Mesenchymal stem cell (in vitro differentiated cells and primary cell): ENCODE measurements at regions not wholly inside any gene's neighbourhood (a gene's known extent, or its start where the extent isn't known, plus 50 kb on each side); places are given as distances from the start of the nearest gene placed in this dataset.
"Not testable (repeated sequence)": the region's sequence is repeated elsewhere in the genome, so short reads cannot be mapped to it uniquely, and the experiment has no call there.

Experiments
- DNase-seq: peaks from one replicate; pipeline ENCODE4 v3.0.0-alpha.2; 2013
- H2AFZ ChIP-seq: one replicate; pipeline ENCODE4 v1.6.1; 2013; ENCODE audit warnings: low read depth, mild to moderate bottlenecking, control low read depth, inconsistent platforms, low read length, moderate library complexity
- H2AK5ac ChIP-seq: 2 replicates; pipeline ENCODE4 v1.6.1; 2013; ENCODE audit warnings: low read length, moderate library complexity, mild to moderate bottlenecking, inconsistent platforms; ENCODE audit not compliant: severe bottlenecking
- H2BK120ac ChIP-seq: one replicate; pipeline ENCODE4 v1.6.1; 2013; ENCODE audit warnings: low read depth, mild to moderate bottlenecking, inconsistent platforms, low read length, moderate library complexity
- H2BK12ac ChIP-seq, 2 experiments: one replicate each; pipeline ENCODE4 v1.6.1; 2013; ENCODE audit warnings: inconsistent platforms in 2 of 2, low read length in 2 of 2, mild to moderate bottlenecking in 2 of 2, moderate library complexity in 2 of 2, control low read depth in 1 of 2
- H2BK15ac ChIP-seq: one replicate; pipeline ENCODE4 v1.6.1; 2013; ENCODE audit warnings: mild to moderate bottlenecking, low read depth, inconsistent platforms; ENCODE audit not compliant: poor library complexity, severe bottlenecking
- H2BK5ac ChIP-seq: 2 replicates; pipeline ENCODE4 v1.6.1; 2013; ENCODE audit warnings: low read depth, mild to moderate bottlenecking, low read length, control low read depth, inconsistent platforms; ENCODE audit not compliant: poor library complexity, severe bottlenecking
- H3K14ac ChIP-seq, 2 experiments: one replicate each; pipeline ENCODE4 v1.6.1; 2013; ENCODE audit warnings: inconsistent platforms in 2 of 2, low read length in 2 of 2, control low read depth in 1 of 2, mild to moderate bottlenecking in 1 of 2, moderate library complexity in 1 of 2
- H3K18ac ChIP-seq, 2 experiments: one replicate each; pipeline ENCODE4 v1.6.1; 2013; ENCODE audit warnings: inconsistent platforms in 2 of 2, low read length in 2 of 2, control low read depth in 1 of 2, low read depth in 1 of 2, mild to moderate bottlenecking in 1 of 2
- H3K23ac ChIP-seq, 2 experiments: one replicate each; pipeline ENCODE4 v1.6.1; 2013; ENCODE audit warnings: inconsistent platforms in 2 of 2, low read length in 2 of 2, mild to moderate bottlenecking in 2 of 2, moderate library complexity in 2 of 2, control low read depth in 1 of 2
- H3K27ac ChIP-seq: 2 replicates; pipeline ENCODE4 v1.5.1; 2013; ENCODE audit warnings: mild to moderate bottlenecking, moderate library complexity, low read length, control low read depth, inconsistent platforms; ENCODE audit not compliant: poor library complexity, severe bottlenecking
- H3K27me3 ChIP-seq, 2 experiments: 2 replicates each; pipeline versions ENCODE4 v1.6.1 to v1.7.0; 2013; ENCODE audit warnings: low read length in 2 of 2, mild to moderate bottlenecking in 2 of 2, moderate library complexity in 2 of 2, control low read depth in 1 of 2, inconsistent platforms in 1 of 2; ENCODE audit not compliant: control insufficient read depth in 1 of 2, insufficient read depth in 1 of 2
- H3K36me3 ChIP-seq, 2 experiments: 2 replicates each; pipeline versions ENCODE4 v1.6.1 to v1.7.0; 2013; ENCODE audit warnings: low read length in 2 of 2, control low read depth in 1 of 2, inconsistent platforms in 1 of 2, low read depth in 1 of 2, mild to moderate bottlenecking in 1 of 2; ENCODE audit not compliant: insufficient read depth in 2 of 2, control insufficient read depth in 1 of 2
- H3K4ac ChIP-seq, 2 experiments: one replicate each; pipeline ENCODE4 v1.6.1; 2013; ENCODE audit warnings: inconsistent platforms in 2 of 2, low read length in 2 of 2, mild to moderate bottlenecking in 2 of 2, moderate library complexity in 2 of 2, control low read depth in 1 of 2, low read depth in 1 of 2
- H3K4me1 ChIP-seq: 2 replicates; pipeline ENCODE4 v1.6.1; 2013; ENCODE audit warnings: low read depth, low read length, control low read depth; ENCODE audit not compliant: control insufficient read depth, insufficient read depth
- H3K4me2 ChIP-seq: 2 replicates; pipeline ENCODE4 v1.6.1; 2013; ENCODE audit warnings: low read length, mild to moderate bottlenecking, inconsistent platforms; ENCODE audit not compliant: poor library complexity, severe bottlenecking
- H3K4me3 ChIP-seq, 2 experiments: 2 replicates each; pipeline versions ENCODE4 v1.5.1 to v1.7.0; 2013; ENCODE audit warnings: low read length in 2 of 2, mild to moderate bottlenecking in 2 of 2, control low read depth in 1 of 2, low read depth in 1 of 2; ENCODE audit not compliant: insufficient read depth in 1 of 2
- H3K79me1 ChIP-seq: replicated peaks from 2 replicates; pipeline ENCODE4 v1.6.1; 2013; ENCODE audit warnings: mild to moderate bottlenecking, control low read depth, low read length, inconsistent platforms; ENCODE audit not compliant: poor library complexity, severe bottlenecking
- H3K9ac ChIP-seq: 2 replicates; pipeline ENCODE4 v1.7.0; 2013; ENCODE audit warnings: mild to moderate bottlenecking, low read length, moderate library complexity
- H3K9me3 ChIP-seq: 2 replicates; pipeline ENCODE4 v1.7.0; 2013; ENCODE audit warnings: mild to moderate bottlenecking, low read length; ENCODE audit not compliant: control insufficient read depth
- H4K8ac ChIP-seq: one replicate; pipeline ENCODE4 v1.6.1; 2013; ENCODE audit warnings: inconsistent platforms, mild to moderate bottlenecking, low read length, moderate library complexity
- H4K91ac ChIP-seq: one replicate; pipeline ENCODE4 v1.6.1; 2013; ENCODE audit warnings: mild to moderate bottlenecking, low read length, inconsistent platforms
- WGBS: methylation state at CpG from one replicate; pipeline ENCODE4 v1.1.7; 2013; ENCODE audit warnings: mixed read lengths; 5-methylcytosine and 5-hydroxymethylcytosine counted together

- no peak overlapping the region for H3K4me2 ChIP-seq
- H3K27ac ChIP-seq, result no peak overlapping the region
- no peak overlapping the region for H2BK12ac ChIP-seq
- no peak overlapping the region for H2BK5ac ChIP-seq
- no peak overlapping the region for H4K8ac ChIP-seq
- H2AFZ ChIP-seq, result no peak overlapping the region
- no peak overlapping the region for H2BK15ac ChIP-seq
- H3K9me3 ChIP-seq, result peaks cover 1% of the 10 kb centered on the region
- H4K91ac ChIP-seq, result no peak overlapping the region
- no peak overlapping the region for H2BK120ac ChIP-seq
- no peak overlapping the region for H3K18ac ChIP-seq
- H3K9ac ChIP-seq, result no peak overlapping the region
- 57% methylated on average over 3 of the region's 3 CpGs for WGBS
- H3K14ac ChIP-seq, result no peak overlapping the region
- no peak overlapping the region for H3K23ac ChIP-seq
- no peaks in the 10 kb centered on the region for H3K27me3 ChIP-seq
- no peak overlapping the region for H3K4me3 ChIP-seq
- H3K79me1 ChIP-seq, result no peaks in the 10 kb centered on the region
- no peak overlapping the region for H3K4ac ChIP-seq
- H2AK5ac ChIP-seq, result no peak overlapping the region
- no peaks in the 10 kb centered on the region for H3K4me1 ChIP-seq
- no peaks in the 10 kb centered on the region for H3K36me3 ChIP-seq
- DNase-seq, result no peak
Measured at GRCh38 chr4:155040031-155040430, 168.4 kb upstream of the NPY2R start.

DNA sequence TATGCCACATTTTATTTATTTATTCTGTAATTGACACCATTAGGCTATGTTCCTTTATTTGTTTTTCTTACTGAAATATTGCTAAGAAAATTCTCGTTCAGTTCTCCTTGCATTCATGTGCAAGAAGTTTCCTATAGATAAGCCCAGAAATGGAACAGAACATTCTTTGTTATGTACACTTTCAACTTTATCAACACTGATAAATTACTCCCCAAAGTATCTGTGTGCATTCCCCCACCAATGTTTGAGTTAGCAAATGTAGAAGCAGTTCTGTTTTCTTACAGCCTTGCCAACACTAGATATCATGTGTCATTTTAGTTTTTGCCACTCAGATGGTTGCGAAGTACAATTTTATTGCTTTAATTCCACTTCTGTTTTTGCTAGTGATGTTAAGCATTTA lies 166.4 kb upstream of the NPY2R start:
- no peak overlapping the region for H2BK12ac ChIP-seq
- no peak overlapping the region for H3K18ac ChIP-seq
- H3K9ac ChIP-seq, result no peak overlapping the region
- no peak overlapping the region for H3K4me3 ChIP-seq
- no peak overlapping the region for H4K91ac ChIP-seq
- H2BK5ac ChIP-seq, result no peak overlapping the region
- no peaks in the 10 kb centered on the region for H3K4me1 ChIP-seq
- no peaks in the 10 kb centered on the region for H3K9me3 ChIP-seq
- H3K4ac ChIP-seq, result no peak overlapping the region
- no peak for DNase-seq
- no peak overlapping the region for H2BK120ac ChIP-seq
- H3K23ac ChIP-seq, result no peak overlapping the region
- 78% methylated on average over 1 of the region's 2 CpGs for whole genome bisulfite sequencing
- H4K8ac ChIP-seq, result no peak overlapping the region
- no peak overlapping the region for H2AK5ac ChIP-seq
- H3K27ac ChIP-seq, result no peak overlapping the region
- no peaks in the 10 kb centered on the region for H3K27me3 ChIP-seq
- no peak overlapping the region for H2BK15ac ChIP-seq
- H2AFZ ChIP-seq, result no peak overlapping the region
- no peaks in the 10 kb centered on the region for H3K36me3 ChIP-seq
- no peak overlapping the region for H3K4me2 ChIP-seq
- H3K79me1 ChIP-seq, result no peaks in the 10 kb centered on the region
- no peak overlapping the region for H3K14ac ChIP-seq

DNA sequence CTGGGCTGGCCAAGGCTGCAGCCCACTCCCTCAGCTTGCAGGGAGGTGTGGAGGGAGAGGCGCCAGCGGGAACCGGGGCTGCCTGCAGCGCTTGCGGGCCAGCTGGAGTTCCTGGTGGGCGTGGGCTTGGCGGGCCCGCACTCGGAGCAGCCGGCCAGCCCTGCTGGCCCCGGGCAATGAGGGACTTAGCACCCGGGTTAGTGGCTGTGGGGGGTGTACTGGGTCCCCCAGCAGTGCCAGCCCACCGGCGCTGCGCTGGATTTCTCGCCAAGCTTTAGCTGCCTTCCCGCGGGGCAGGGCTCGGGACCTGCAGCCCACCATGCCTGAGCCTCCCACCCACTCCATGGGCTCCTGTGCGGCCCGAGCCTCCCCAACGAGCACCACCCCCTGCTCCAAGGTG lies 164.2 kb upstream of the NPY2R start:
- WGBS, result 90% methylated on average over 16 of the region's 22 CpGs
- not testable (repeated sequence) for H3K9me3 ChIP-seq, H3K79me1 ChIP-seq, H2BK12ac ChIP-seq, H2BK15ac ChIP-seq, H3K4me1 ChIP-seq, H3K27me3 ChIP-seq, DNase-seq, H3K4me3 ChIP-seq, H3K14ac ChIP-seq, H4K8ac ChIP-seq, H2AFZ ChIP-seq, H2BK5ac ChIP-seq, H3K23ac ChIP-seq, H3K9ac ChIP-seq, H2AK5ac ChIP-seq, H3K18ac ChIP-seq, H3K4me2 ChIP-seq, H4K91ac ChIP-seq, H3K36me3 ChIP-seq, H3K27ac ChIP-seq, H2BK120ac ChIP-seq, H3K4ac ChIP-seq

GRCh38 chr4:155047755-155048154 lies 160.7 kb upstream of the NPY2R start:
- no peak overlapping the region for H2BK15ac ChIP-seq
- H3K4ac ChIP-seq, result no peak overlapping the region
- no peaks in the 10 kb centered on the region for H3K36me3 ChIP-seq
- H3K79me1 ChIP-seq, result no peaks in the 10 kb centered on the region
- H3K4me1 ChIP-seq, result no peaks in the 10 kb centered on the region
- H3K14ac ChIP-seq, result no peak overlapping the region
- H3K23ac ChIP-seq, result no peak overlapping the region
- no peak overlapping the region for H2AK5ac ChIP-seq
- no peak overlapping the region for H3K18ac ChIP-seq
- no peaks in the 10 kb centered on the region for H3K9me3 ChIP-seq
- no peak overlapping the region for H3K4me3 ChIP-seq
- H3K27me3 ChIP-seq, result no peaks in the 10 kb centered on the region
- H3K9ac ChIP-seq, result no peak overlapping the region
- H2BK12ac ChIP-seq, result no peak overlapping the region
- no peak overlapping the region for H3K4me2 ChIP-seq
- no peak for DNase-seq
- no peak overlapping the region for H3K27ac ChIP-seq
- no peak overlapping the region for H4K91ac ChIP-seq
- H2BK5ac ChIP-seq, result no peak overlapping the region
- H2AFZ ChIP-seq, result no peak overlapping the region
- H4K8ac ChIP-seq, result no peak overlapping the region
- no peak overlapping the region for H2BK120ac ChIP-seq
- WGBS, result 100% methylated on average over 1 of the region's 2 CpGs
